CD4-positive, alpha-beta T cell treated with Interleukin-17A for 1 hour (primary cell): ENCODE measurements at regions not wholly inside any gene's neighbourhood (a gene's known extent, or its start where the extent isn't known, plus 50 kb on each side); places are given as distances from the start of the nearest gene placed in this dataset.

Source experiments
- DNase-seq: peaks from one replicate; pipeline ENCODE4 v3.0.0-alpha.2; 2020

DNA sequence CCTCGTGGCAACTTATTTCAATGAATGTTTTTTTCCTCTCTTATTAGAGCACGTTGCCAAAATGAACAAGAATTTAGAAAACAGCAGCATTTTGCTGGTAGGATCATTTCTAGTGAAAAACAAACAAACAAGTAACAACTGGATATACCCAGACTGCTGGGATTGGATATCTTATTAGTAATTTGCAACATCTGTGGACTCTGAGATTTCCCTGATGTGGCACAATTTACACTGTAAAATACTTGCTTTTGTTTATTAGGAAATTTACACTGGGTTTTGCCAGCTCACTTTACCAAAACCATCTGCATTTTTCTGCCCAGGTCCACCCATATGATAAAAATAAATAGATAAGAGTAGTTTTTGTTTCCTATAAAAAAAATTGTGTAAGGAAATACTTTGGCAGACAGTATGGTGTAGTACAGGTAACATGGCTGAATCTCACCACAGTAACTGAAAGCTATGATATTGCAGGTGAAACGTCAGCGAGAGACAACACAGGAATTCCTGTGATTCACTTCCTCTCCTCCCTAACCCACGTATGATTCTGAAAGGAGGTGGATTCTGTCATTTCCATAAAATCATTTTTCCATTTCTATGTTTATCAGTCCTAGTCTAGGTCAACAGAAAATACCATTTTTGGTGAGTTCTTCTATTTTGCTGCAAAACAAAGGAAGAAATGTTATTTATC lies 176.2 kb upstream of the NOVA1 start:
- DNase-seq: no peak

DNA sequence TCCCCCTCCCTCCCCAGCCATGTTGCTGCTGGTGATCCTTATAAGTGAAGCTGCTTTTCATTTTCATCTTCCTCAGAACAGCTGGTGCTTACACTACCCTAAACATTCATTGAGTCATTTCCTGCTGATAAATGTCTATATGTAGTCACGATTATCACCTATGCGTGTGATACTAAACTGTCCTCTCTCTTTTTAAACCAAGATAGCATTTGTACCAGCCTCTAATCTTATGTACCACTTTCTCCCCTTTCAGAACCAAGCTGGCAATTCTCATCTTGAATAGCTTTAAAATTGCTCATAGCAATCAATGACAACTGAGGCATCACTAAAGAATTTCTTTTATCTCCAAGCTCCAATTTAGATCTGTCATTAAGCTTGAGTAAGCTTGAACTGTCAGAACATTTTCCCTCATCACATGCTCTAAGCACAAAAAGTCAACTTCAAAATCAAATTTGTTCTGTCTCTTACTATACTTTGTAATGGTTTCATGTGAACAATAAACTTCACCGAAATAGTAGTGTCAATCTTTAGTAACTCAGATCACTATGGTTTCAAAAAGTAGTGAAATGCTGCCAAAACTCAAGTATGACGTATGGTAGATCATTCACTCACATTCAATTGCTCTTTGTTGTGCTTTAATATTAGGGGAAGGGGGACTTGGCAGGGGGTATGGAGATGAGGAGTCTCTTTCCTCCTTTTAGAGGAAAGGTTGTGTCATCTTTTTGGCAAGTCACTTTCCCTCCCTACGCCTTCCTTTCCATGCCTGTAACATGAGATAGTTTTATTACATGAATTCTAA lies 178.1 kb upstream of the NOVA1 start:
- no peak for DNase-seq

DNA sequence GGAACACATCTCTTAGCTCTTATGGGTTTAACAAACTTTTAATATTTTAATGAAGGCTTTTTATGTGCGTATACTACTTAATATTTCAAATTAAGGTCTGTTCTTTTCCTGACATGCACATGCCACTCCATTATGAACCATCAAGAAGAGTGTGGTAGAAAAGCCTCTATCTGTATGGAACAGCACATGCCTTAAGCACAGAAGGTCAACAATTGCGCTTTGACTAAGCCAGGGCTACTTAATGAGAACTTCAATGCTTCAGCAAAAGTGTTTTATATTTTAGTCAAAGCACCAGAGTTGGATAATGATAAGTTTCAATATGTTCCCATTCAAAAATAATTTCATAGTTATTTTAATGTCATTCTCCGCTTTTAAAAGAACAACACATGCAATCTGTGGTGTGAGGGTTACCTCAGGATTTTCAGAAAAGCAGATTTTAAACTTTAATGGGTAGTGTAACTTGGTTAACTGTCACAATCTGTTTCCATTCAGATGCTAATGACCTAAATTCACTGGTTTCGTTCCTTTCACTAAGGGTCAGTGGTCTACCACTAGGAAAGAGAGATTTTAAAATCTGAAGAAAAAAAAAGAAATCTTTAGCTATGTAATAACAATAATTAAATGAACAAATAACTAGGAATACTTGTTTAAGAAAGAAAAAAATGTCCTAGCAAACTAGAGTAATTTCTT lies 193.4 kb upstream of the NOVA1 start:
- no peak for DNase-seq

DNA sequence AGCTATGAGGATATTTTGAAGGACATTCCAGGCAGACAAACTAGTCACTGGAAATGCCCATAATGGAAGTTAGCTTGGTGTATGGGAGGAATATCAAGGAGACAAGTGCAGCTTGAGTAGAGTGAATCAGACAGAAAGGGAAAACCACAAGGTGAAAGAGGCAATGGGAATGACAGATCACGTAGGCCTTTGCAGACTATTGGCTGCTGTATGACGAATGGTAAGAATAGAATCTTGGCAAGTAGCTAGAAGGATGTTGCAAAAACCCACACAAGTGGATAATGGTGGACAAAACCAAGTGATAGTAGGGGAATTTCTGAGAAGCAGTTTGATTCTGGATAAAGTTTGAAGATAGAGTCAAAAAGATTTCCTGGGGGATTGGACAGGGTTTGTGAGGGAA lies 196.9 kb upstream of the NOVA1 start:
- DNase-seq: no peak

DNA sequence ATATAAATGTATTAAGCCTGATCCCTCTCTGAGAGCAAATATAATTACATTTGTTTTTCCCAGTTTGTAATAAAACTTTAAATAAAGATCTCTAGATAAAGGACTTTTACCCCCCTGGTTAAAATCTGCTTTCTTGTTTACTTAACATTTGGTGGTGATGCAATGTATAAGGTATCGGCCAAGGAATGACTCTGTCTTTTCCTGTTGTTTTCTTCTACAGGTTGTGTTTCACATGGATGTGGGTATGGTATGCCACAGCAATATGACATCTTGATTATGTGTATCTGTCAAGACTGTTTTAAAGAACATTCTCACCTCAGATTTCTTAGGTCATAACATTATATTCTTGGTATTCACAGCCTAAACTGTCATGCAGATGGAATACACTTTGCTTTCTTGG lies 210.6 kb upstream of the NOVA1 start:
- DNase-seq: no peak

DNA sequence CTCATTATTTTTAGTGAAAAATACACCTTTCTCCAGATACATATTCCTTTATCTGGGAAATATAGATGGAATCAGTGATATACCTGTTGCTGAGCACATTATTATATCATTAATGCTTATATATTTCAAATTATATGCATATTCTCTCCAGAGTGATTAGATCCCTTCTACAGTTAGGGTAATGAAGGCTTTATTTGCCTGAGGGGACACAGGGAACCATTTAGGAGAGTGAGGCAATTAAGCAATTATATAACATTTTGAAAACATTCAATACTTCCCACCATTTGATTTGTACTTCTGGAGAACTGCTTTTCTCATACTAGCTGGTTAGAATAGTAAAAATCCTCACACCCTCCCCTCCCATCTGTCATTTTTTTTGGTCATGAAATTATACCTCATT lies 212.8 kb upstream of the NOVA1 start:
- no peak for DNase-seq

DNA sequence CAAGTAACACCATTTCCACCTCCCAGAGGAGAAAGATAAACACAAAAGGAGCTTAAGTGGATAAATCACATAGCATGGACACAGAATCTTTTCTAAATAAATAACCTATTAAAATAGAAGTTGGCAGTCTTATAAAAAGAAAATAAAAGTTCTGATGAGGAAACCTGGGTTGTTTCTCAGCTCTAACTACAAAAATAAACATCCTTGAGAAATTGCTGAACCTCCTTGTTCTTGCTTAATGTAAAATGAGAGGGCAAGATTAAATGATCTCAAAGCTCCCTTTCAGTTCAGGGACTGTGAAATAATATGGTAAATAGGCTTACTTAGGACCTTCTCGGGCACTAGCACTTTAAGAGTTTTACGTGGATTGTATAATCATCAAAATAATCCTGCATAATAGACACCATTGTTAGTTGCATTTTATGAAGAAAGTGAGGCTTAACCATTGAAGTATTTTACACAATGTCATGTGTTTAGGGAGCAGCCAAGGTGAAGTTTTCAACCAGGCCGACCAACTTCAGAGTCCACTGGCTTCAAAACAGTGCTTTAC lies 214.0 kb upstream of the NOVA1 start:
- no peak for DNase-seq

DNA sequence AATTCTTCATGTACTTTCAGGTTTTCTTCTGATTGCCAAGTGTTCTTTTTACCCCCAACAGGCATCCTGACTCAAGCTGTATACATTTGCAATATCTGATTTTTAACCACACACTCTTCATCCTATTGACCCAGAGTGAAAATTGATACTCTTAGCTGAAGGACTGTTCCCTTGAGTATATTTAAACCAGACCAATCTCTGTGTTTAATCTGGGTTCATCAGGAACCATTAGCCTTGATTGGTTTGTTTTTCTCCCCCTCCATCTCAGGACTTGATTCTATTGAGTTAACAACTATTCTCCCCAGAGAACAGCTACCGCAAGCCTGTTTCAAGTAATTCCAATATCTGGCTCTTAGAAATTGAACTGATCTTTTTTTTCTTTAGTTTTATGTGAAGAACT lies 222.3 kb upstream of the NOVA1 start:
- no peak for DNase-seq

DNA sequence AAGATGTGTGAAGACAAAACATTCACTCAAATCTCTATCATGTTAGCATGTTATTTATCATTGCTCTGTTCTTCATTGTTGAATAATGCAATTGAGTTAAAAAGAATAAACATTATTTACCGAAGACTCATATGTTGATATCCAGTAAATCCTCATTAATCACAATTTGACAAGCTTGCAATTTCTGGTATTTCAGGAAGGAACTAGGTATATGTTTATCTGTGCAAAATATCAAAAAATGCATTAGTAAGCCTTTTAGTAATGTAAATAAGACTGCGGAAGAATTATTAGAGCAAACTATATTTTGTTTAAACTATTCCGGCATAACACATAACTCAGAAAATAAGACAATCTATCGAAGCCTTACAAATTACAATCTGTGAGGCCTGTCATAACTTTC lies 222.7 kb upstream of the NOVA1 start:
- no peak for DNase-seq

DNA sequence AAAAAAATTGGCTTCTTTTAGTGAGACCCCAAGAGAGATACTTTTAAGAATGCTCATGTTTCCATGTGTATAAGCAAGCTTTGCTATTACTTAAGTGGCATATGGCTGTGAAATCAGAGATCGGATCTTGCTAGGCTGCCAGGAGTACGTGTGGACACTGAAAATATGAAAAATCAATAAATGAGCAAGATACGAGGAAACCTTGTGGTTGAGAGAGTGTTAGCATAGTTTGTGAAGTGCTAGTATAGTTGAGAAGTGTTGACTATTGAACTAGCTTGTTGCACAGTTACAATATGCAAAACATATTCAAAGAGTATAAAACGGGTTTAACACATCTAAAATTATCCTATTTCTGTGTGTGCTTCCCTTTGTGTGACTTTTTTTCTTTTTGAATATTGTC lies 230.9 kb upstream of the NOVA1 start:
- DNase-seq: no peak

DNA sequence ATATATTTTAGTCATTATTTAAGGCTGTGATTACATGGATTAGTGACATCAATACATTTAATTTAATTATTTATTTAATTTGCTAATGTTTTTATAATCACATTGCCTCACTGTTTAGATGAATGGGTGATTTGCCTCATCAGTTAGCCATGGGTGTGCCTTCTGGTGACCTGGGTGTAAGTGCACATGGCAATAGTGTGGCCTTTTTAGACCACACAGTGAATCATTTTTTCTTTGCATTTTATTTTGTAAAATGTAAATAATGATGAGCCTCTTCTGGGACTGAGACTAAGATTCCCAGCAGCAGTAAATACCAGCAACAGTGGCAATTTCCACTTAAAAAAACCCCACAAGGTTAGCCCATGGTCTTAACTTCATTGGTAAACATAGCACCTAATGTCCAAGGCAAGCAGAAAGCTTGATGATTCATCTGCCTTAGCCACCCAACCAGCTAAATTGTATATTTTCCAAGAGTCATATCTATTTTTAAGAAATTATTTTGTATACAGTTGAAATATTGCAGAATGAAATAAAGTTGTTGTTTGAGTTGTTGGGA lies 235.9 kb upstream of the NOVA1 start:
- no peak for DNase-seq

DNA sequence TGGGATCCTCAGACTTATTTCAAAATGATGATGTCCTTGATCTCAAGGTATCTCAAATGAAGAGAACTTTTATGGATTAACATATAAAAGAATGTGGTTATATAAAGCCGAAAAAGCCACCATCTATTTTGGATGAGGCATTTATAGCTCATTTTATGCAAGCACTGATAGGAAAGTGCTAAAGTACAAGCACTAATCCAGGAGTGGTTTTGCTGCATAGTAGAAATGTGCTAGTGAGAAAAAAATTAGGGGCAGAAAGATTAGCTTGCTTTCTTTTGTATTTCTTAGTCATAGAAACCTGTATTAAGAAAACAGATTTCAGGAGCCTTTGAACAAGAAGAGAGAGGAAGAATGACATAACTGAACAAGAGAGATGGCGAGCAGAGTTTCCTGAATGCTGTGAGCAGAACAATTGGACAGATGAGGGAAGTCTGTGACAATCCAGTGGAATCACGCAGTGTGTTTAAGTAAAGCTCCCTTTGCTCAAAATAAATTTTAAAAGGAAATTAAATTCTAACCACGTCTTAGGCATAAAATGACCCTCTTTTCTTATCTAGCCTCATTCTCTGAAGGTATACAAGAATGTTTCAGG lies 238.2 kb upstream of the NOVA1 start:
- no peak for DNase-seq

DNA sequence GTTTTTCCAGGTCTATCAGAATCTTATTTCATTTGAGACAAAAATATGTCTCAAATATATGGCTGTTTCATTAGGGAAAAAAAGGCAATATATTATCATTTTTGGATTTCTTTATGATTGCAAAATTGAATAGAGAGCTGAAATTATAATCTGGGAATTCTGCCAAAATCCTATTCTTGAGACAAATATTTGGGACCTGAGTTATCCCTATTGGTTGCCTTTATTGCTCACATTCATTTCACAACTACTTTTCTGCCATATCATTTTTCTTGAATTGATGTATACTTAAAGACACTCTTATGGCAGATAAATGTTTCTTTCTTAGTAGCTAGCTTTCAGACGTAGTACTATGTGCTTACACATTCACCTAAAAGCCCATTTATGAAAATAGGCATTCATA lies 241.6 kb upstream of the NOVA1 start:
- no peak for DNase-seq

DNA sequence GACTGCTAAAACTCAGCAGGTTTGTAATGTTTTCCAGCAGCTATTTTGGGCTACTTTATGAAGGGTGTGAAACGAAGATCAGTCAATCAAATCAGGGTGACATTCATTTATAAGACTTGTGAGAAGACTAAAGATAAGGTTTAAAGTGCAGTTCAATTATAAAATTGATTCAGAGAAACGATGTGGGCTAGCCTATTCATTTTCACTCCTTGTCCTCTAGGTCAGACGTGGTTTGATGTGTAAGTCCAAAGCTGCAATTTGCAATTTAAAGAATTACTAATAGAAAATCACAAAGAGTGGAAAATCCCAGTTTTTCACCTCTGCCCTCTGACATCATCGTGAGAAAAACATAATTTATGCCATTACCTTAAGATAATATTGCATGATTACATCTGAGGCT lies 243.5 kb upstream of the NOVA1 start:
- DNase-seq: no peak

DNA sequence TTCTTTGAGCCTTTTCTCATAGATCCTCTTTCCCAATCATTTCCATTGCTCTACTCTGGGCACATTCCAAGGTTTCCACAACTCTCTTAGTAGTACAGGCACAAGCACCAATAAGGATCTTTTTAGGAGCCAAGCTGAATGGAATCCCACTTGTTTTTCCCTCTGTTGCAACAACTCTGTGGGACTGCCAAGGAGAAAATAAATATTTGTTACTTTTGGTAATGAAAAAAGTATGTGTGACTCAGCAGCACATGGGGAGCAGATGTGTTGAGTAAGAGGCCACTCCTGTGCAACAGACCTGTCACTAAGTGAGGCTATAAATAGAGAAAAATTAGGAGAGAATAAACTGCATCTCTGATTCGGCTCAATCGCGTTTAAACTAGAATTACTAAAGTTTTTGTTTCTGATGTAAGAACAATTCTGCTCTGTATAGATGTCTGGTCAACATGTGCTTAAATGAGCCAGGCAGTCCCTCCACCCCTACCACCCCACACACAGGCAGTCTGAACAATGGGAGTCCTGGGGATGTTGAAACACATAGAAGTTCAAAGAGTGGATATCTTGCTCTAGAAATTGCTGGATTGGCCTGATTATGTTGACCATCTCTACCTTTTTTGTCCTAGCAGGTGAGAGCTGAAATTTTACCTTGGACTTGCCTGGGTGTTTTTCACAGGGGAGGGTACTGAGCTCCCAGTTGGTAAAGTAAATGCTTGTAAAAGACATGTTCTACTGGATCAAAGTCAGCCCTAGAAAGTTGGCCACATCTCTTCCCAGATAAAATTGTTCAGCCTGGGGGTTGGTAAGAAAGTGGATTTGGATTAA lies 244.3 kb upstream of the NOVA1 start:
- no peak for DNase-seq

DNA sequence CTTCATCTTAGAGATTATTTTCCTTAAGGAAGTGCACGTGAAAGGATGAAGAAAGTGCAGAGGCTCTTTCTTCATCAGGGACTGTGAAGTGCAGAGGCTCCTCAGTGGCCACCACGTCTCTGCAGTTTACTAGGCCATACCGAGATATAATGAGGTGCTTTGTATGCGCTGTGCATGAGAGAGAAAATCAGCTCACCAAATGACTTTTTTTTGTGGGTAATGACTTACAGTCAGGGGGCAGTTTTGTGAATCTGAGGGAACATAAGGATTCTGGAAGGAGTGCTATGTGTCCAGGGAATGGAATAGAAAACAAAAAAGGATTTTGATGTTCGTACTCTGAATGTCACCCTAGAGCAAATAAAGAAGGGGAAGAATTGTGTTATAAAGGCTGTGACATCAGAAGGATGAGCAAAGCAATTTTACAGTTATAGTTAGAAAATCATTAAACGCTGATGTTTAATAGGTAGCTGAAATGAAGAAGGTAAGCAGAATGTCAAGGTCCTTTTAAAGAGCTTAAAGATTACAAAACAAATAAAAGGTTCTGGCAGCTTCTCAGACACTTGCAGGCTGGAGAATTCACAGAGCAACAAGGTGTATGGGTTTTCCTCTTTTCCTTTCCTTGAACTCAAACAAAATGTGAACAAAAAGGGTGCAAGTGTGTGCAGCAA lies 247.5 kb upstream of the NOVA1 start:
- DNase-seq: no peak

DNA sequence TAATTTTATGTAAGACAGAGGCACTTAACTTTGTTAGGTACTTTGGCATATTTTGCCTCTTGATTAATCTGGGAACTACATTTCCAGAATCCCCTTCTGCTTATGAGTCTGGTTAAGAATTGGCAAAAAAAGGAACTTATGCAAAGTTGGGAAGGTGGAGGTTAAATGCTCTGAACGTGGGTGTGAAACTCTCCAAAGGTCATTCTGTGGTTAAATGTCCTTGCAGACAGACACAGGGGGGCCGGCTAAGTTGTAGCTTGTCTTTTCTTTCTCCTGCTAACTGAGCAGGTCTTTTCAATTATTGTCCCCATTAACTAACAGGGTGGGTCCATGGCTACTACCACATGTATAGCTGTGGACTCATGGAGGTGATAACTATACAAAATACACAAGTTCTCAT lies 248.6 kb upstream of the NOVA1 start:
- DNase-seq: no peak

DNA sequence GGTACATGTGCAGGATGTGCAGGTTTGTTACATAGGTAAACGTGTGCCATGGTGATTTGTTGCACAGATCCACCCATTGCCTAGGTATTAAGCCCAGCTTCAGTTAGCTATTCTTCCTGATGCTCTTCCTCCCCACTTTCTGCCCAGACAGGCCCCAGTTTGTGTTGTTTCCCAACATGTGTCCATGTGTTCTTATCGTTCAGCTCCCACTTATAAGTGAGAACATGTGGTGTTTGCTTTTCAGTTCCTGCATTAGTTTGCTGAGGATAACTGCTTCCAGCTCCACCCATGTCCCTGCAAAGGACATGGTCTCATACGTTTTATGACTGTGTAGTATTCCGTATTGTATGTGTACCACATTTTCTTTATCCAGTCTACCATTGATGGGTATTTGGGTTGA lies 251.7 kb upstream of the NOVA1 start:
- DNase-seq: no peak

DNA sequence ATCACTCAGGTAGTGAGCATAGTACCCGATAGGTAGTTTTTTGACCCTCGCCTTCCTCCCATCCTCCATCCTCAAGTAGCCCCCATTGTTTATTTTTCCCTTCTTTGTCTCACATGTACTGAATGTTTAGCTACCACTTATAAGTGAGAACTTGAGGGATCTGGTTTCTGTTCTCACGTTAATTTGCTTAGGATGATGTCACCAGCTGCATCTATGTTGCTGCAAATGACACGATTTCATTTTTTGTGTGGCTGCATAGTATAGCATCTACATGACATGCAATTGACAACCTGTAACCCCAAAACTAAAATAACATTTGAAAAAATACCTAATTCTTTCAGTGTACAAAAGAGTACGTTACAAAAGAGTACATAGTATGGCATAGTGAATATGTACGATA lies 254.0 kb upstream of the NOVA1 start:
- DNase-seq: no peak

DNA sequence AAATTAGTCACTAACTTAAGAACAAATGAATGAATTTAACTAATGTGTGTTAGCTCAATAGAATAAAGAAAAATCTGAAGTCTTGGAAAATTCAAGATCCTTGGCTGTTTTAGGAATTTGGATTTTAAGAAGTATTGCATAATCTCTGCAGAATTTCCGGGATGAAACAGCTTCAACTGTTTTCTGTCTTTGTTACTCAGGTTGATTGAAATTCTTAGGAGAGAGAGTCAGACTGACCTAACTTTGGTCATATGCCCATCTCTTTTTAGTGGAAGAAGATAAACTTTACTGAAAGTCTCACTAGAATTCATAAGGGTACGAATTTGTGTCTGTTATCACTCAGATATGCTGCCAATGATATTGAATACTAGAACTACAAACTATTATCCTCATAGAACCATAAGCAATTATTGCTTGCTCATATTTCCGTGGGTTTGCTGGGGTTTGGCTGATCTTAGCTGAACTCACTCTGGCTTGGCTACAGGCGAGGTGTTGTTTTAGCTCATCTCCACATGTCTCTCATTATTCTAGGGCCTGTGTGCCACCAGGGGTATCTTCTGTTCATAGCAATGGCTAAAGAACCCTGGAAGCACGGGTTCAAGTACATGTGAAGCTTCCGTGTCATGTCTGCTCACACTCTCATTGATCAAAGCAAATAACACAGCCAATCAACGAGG lies 257.4 kb upstream of the NOVA1 start:
- no peak for DNase-seq

DNA sequence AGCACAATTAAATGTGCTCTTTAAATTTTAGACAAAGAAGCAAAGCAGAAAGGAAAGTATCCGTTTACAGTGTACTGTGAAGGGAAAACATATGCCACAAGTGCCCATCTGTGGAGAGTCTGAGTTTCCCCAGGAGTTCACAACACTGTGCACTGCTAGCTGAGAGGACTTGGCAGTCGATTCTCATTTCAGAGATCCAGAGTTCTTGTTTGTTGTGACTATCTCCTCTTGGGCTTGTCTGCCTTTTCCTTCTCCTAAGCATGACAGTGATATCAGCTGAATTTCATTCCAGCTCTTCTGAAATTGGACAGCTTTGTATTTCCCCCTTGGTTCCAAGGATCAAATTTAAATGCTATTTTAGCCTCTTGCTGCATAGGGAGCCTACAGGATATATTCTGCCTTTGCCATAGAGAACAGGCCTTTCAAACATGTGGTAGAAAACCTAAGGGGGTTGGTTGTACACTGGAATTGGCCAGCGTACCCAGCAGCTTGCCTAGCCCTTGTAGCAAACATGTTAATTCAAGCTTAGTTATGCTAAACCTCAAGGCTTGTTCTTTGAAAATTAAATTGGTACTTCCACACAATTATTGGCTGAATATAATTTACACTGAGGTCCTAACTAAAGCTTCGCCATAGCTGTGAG lies 259.2 kb upstream of the NOVA1 start:
- DNase-seq: no peak
